ENCODE measurements at regions not wholly inside any gene's neighbourhood (a gene's known extent, or its start where the extent isn't known, plus 50 kb on each side); places are given as distances from the start of the nearest gene placed in this dataset.

GRCh38 chr9:2346277-2346913 lies 275.2 kb upstream of the VLDLR start:
- CTCF ChIA-PET: interaction anchor here (0.7 kb wide), 1 partner anchor 108 kb away, joined by 3 read pairs; no protein-coding TSS in a partner anchor
- DNase-seq (ENCODE audit: low read depth): no peak

DNA sequence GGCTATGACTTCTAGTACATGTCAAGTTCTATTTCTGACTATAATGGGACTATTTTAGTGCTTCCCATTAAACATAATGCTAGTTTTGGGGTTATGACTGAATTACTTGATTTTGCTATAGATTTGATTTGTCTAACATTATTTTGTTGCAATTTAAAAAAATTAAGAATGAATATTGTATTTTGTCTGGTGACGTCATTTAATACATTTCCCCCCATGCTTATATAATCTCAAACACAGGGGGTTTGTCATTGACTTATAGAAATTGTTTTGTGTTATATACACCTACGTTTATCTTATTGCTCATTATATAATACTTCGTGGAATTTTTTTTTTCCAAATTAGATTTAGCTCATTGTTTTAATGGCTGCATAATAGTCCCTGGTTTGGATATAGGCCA lies 270.3 kb upstream of the VLDLR start:
- CTCF ChIA-PET: no interaction called here
- TF ChIP-seq CTCF (IDR thresholded peaks at IDR 0.05; ENCODE audit: insufficient read depth, low read depth, low read length): no peak
- no peak for DNase-seq (ENCODE audit: low read depth)
- Histone ChIP-seq H3K4me3 (ENCODE audit: low read depth, low read length) (no peak overlapping the region), H3K27me3 (ENCODE audit: control insufficient read depth, insufficient read depth, low read length) (no peaks in the 10 kb centered on the region), H3K36me3 (ENCODE audit: control insufficient read depth, insufficient read depth, low read length) (no peaks in the 10 kb centered on the region)
- POLR2A ChIA-PET: no interaction called here

More at GRCh38 chr9:2346277-2346913, 275.2 kb upstream of the VLDLR start:
- no peak for TF ChIP-seq CTCF (IDR thresholded peaks at IDR 0.05; ENCODE audit: insufficient read depth, low read depth, low read length)
- POLR2A ChIA-PET: no interaction called here
- Histone ChIP-seq H3K4me3 (ENCODE audit: low read depth, low read length) (no peak overlapping the region), H3K27me3 (ENCODE audit: control insufficient read depth, insufficient read depth, low read length) (no peaks in the 10 kb centered on the region), H3K36me3 (ENCODE audit: control insufficient read depth, insufficient read depth, low read length) (no peaks in the 10 kb centered on the region)

- ChIA-PET POLR2A (interaction anchor here (0.6 kb wide), 1 partner anchor 42 kb away, joined by 7 read pairs; no protein-coding TSS in a partner anchor), CTCF (no interaction called here)
- DNase-seq (ENCODE audit: low read depth): no peak
- no peak for TF ChIP-seq CTCF (IDR thresholded peaks at IDR 0.05; ENCODE audit: insufficient read depth, low read depth, low read length)
- Histone ChIP-seq H3K36me3 (ENCODE audit: control insufficient read depth, insufficient read depth, low read length) (no peaks in the 10 kb centered on the region), H3K4me3 (ENCODE audit: low read depth, low read length) (no peak overlapping the region), H3K27me3 (ENCODE audit: control insufficient read depth, insufficient read depth, low read length) (no peaks in the 10 kb centered on the region; the same call in 1 of the 2 replicates)
Measured at GRCh38 chr9:2354216-2354615, 267.4 kb upstream of the VLDLR start.

DNA sequence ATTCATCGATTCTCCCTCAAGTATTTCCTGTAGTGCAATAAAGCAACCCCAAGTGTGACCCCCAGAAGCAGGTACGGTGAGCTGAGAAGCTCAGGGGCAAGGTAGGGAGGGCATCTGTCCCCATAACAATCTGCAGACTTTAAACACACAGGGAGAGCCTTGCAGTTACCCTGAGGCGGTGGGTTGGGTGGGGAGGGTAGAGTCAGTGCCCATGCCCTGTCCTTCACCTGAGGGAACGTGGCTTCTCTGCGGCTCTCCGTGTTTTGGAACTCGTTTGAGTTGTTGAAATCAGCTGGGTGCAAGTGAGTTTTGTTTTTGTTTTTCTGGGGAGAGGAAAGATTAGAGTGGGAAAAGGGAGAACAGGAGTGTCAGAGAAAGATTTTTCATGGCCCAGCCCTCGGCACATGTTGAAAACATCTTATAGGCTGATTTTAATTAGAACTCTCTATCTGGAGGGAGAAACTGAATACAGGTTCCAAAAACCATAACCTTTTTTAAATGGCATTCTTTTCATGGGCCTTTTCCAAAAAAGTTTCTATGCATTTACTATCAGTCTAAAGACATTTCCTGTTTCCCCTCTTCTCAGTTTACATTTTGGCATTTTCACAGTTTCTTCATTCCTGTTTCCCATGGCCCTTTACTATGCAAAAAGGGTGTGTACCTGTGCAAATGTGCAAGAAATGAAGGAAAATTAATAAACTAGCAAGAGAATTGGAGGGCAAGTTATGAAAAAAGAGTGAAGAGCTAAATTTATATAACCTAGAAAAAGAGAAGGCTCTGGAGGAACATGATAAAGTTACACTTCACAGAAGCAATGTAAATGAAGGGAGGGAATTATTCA lies 266.5 kb upstream of the VLDLR start:
- TF ChIP-seq CTCF (IDR thresholded peaks at IDR 0.05; ENCODE audit: insufficient read depth, low read depth, low read length): no peak
- CTCF ChIA-PET: no interaction called here
- H3K27me3 ChIP-seq (ENCODE audit: control insufficient read depth, insufficient read depth, low read length): peaks cover 3% of the 10 kb centered on the region
- no peak overlapping the region for H3K4me3 ChIP-seq (ENCODE audit: low read depth, low read length)
- H3K36me3 ChIP-seq (ENCODE audit: control insufficient read depth, insufficient read depth, low read length): no peaks in the 10 kb centered on the region
- POLR2A ChIA-PET: no interaction called here
- no peak for DNase-seq (ENCODE audit: low read depth)

DNA sequence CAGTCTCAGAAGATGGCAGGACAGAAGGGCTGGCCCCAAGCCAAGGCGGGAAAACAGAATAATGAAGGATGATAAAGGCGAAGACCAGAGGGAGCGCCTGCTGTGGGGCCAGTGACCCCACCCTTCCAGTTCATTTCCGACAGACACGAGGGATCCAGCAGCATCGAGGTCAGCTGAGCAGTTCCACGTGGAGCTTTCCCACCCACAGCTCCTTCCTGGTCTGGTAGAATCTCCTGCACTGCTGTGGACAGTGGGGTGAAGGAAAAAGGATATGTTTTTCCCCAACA lies 265.9 kb upstream of the VLDLR start:
- POLR2A ChIA-PET: no interaction called here
- H3K4me3 ChIP-seq (ENCODE audit: low read depth, low read length): no peak overlapping the region
- no peak for TF ChIP-seq CTCF (IDR thresholded peaks at IDR 0.05; ENCODE audit: insufficient read depth, low read depth, low read length)
- peaks cover 3% of the 10 kb centered on the region for H3K27me3 ChIP-seq (ENCODE audit: control insufficient read depth, insufficient read depth, low read length)
- H3K36me3 ChIP-seq (ENCODE audit: control insufficient read depth, insufficient read depth, low read length): no peaks in the 10 kb centered on the region
- no peak for DNase-seq (ENCODE audit: low read depth)
- CTCF ChIA-PET: no interaction called here
